ENCODE measurements at regions not wholly inside any gene's neighbourhood (a gene's known extent, or its start where the extent isn't known, plus 50 kb on each side); places are given as distances from the start of the nearest gene placed in this dataset.

DNA sequence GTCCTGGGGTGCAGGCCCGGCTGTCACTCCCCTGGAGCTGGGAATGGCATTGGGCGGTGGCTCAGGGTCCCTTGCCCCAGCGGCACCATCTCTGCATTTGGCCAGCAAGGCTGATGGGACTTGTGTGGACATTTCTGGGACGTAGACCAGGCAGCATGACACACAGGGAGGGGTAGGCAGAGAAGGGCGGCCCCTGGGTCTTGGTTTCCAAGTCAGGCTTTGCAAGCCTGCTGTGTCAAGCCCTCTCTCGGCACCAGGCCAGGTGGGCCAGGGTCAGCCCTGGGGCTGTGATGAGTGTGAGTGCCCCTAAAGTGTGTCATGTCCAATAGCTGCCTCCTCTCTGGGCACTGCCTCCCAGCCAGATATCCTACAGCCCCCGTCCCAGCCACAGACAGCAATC is 335.2 kb downstream of the SEC14L1 start:
- TF ChIP-seq, protein P1, sequence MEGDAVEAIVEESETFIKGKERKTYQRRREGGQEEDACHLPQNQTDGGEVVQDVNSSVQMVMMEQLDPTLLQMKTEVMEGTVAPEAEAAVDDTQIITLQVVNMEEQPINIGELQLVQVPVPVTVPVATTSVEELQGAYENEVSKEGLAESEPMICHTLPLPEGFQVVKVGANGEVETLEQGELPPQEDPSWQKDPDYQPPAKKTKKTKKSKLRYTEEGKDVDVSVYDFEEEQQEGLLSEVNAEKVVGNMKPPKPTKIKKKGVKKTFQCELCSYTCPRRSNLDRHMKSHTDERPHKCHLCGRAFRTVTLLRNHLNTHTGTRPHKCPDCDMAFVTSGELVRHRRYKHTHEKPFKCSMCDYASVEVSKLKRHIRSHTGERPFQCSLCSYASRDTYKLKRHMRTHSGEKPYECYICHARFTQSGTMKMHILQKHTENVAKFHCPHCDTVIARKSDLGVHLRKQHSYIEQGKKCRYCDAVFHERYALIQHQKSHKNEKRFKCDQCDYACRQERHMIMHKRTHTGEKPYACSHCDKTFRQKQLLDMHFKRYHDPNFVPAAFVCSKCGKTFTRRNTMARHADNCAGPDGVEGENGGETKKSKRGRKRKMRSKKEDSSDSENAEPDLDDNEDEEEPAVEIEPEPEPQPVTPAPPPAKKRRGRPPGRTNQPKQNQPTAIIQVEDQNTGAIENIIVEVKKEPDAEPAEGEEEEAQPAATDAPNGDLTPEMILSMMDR (IDR thresholded peaks at IDR 0.05; ENCODE audit: low read depth, low read length, missing input control) = no peak
- TF ChIP-seq, protein P2, sequence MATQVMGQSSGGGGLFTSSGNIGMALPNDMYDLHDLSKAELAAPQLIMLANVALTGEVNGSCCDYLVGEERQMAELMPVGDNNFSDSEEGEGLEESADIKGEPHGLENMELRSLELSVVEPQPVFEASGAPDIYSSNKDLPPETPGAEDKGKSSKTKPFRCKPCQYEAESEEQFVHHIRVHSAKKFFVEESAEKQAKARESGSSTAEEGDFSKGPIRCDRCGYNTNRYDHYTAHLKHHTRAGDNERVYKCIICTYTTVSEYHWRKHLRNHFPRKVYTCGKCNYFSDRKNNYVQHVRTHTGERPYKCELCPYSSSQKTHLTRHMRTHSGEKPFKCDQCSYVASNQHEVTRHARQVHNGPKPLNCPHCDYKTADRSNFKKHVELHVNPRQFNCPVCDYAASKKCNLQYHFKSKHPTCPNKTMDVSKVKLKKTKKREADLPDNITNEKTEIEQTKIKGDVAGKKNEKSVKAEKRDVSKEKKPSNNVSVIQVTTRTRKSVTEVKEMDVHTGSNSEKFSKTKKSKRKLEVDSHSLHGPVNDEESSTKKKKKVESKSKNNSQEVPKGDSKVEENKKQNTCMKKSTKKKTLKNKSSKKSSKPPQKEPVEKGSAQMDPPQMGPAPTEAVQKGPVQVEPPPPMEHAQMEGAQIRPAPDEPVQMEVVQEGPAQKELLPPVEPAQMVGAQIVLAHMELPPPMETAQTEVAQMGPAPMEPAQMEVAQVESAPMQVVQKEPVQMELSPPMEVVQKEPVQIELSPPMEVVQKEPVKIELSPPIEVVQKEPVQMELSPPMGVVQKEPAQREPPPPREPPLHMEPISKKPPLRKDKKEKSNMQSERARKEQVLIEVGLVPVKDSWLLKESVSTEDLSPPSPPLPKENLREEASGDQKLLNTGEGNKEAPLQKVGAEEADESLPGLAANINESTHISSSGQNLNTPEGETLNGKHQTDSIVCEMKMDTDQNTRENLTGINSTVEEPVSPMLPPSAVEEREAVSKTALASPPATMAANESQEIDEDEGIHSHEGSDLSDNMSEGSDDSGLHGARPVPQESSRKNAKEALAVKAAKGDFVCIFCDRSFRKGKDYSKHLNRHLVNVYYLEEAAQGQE (IDR thresholded peaks at IDR 0.05) = no peak
- no peak for TF ChIP-seq TAF1 (conservative IDR thresholded peaks at IDR 0.05)
- TF ChIP-seq, protein P3, sequence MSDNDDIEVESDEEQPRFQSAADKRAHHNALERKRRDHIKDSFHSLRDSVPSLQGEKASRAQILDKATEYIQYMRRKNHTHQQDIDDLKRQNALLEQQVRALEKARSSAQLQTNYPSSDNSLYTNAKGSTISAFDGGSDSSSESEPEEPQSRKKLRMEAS (IDR thresholded peaks at IDR 0.05) = no peak
- no peak for TF ChIP-seq JUND (IDR thresholded peaks at IDR 0.05)
- TF ChIP-seq RXRA (IDR thresholded peaks at IDR 0.05) = no peak
- TF ChIP-seq SP1 (IDR thresholded peaks at IDR 0.05) = no peak
- TF ChIP-seq HNF4G (IDR thresholded peaks at IDR 0.05) = no peak
- no peak for TF ChIP-seq FOXA1 (IDR thresholded peaks at IDR 0.05)
- no peak for TF ChIP-seq YY1 (IDR thresholded peaks at IDR 0.05)
- TF ChIP-seq EGR1 (IDR thresholded peaks at IDR 0.05; ENCODE audit: low read depth in 2 of 2) = no peak
- TF ChIP-seq, protein P4, sequence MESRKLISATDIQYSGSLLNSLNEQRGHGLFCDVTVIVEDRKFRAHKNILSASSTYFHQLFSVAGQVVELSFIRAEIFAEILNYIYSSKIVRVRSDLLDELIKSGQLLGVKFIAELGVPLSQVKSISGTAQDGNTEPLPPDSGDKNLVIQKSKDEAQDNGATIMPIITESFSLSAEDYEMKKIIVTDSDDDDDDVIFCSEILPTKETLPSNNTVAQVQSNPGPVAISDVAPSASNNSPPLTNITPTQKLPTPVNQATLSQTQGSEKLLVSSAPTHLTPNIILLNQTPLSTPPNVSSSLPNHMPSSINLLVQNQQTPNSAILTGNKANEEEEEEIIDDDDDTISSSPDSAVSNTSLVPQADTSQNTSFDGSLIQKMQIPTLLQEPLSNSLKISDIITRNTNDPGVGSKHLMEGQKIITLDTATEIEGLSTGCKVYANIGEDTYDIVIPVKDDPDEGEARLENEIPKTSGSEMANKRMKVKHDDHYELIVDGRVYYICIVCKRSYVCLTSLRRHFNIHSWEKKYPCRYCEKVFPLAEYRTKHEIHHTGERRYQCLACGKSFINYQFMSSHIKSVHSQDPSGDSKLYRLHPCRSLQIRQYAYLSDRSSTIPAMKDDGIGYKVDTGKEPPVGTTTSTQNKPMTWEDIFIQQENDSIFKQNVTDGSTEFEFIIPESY (IDR thresholded peaks at IDR 0.05) = no peak

Data from liver (tissue), 3 donors.